ENCODE measurements at regions not wholly inside any gene's neighbourhood (a gene's known extent, or its start where the extent isn't known, plus 50 kb on each side); places are given as distances from the start of the nearest gene placed in this dataset.

DNA sequence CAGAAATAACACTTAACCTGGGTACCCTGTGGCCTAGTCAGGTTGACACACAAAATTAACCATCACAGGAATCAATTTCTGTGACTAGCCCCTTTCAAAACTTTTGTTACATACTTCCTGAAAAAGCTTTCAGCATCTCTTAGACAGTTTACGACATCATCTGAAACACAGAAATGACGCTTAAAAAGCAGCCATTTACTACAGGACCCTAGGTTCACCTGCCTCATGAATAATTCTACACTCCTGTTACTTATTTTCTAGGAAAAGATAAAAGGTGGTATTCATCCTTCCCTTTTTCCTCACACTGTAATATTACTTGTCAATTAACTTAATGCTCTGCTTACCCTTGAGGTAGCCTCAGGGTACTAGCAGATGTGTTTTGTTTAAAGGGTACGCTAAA lies 388.4 kb downstream of the IRS1 start:
- TF ChIP-seq POLR2AphosphoS5 (IDR thresholded peaks at IDR 0.05; ENCODE audit: low read depth) (no peak), SPI1 (IDR thresholded peaks at IDR 0.05; ENCODE audit: borderline replicate concordance, low read depth) (no peak), GABPA (IDR thresholded peaks at IDR 0.05; ENCODE audit: low read depth) (no peak)
- TF ChIP-seq, protein P1, sequence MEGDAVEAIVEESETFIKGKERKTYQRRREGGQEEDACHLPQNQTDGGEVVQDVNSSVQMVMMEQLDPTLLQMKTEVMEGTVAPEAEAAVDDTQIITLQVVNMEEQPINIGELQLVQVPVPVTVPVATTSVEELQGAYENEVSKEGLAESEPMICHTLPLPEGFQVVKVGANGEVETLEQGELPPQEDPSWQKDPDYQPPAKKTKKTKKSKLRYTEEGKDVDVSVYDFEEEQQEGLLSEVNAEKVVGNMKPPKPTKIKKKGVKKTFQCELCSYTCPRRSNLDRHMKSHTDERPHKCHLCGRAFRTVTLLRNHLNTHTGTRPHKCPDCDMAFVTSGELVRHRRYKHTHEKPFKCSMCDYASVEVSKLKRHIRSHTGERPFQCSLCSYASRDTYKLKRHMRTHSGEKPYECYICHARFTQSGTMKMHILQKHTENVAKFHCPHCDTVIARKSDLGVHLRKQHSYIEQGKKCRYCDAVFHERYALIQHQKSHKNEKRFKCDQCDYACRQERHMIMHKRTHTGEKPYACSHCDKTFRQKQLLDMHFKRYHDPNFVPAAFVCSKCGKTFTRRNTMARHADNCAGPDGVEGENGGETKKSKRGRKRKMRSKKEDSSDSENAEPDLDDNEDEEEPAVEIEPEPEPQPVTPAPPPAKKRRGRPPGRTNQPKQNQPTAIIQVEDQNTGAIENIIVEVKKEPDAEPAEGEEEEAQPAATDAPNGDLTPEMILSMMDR (IDR thresholded peaks at IDR 0.05; ENCODE audit: insufficient read depth, low read length) = no peak
- TF ChIP-seq, protein P2, sequence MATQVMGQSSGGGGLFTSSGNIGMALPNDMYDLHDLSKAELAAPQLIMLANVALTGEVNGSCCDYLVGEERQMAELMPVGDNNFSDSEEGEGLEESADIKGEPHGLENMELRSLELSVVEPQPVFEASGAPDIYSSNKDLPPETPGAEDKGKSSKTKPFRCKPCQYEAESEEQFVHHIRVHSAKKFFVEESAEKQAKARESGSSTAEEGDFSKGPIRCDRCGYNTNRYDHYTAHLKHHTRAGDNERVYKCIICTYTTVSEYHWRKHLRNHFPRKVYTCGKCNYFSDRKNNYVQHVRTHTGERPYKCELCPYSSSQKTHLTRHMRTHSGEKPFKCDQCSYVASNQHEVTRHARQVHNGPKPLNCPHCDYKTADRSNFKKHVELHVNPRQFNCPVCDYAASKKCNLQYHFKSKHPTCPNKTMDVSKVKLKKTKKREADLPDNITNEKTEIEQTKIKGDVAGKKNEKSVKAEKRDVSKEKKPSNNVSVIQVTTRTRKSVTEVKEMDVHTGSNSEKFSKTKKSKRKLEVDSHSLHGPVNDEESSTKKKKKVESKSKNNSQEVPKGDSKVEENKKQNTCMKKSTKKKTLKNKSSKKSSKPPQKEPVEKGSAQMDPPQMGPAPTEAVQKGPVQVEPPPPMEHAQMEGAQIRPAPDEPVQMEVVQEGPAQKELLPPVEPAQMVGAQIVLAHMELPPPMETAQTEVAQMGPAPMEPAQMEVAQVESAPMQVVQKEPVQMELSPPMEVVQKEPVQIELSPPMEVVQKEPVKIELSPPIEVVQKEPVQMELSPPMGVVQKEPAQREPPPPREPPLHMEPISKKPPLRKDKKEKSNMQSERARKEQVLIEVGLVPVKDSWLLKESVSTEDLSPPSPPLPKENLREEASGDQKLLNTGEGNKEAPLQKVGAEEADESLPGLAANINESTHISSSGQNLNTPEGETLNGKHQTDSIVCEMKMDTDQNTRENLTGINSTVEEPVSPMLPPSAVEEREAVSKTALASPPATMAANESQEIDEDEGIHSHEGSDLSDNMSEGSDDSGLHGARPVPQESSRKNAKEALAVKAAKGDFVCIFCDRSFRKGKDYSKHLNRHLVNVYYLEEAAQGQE (IDR thresholded peaks at IDR 0.05; ENCODE audit: insufficient replicate concordance, low read depth) = no peak
